PC-9 (cell line): ENCODE measurements at regions not wholly inside any gene's neighbourhood (a gene's known extent, or its start where the extent isn't known, plus 50 kb on each side); places are given as distances from the start of the nearest gene placed in this dataset.

Experiments
- CTCF ChIP-seq: fragments of 200-600 bp; sonication (generic); conservative IDR thresholded peaks from 2 replicates; pipeline ENCODE4 v1.6.1; 2017; ENCODE audit warnings: mixed run types, antibody characterized with exemption, mild to moderate bottlenecking, moderate library complexity
- EZH2 ChIP-seq: fragments of 200-600 bp; sonication (generic); IDR thresholded peaks from 2 replicates; pipeline ENCODE4 v1.8.0; 2017; ENCODE audit warnings: antibody characterized with exemption, low read depth

DNA sequence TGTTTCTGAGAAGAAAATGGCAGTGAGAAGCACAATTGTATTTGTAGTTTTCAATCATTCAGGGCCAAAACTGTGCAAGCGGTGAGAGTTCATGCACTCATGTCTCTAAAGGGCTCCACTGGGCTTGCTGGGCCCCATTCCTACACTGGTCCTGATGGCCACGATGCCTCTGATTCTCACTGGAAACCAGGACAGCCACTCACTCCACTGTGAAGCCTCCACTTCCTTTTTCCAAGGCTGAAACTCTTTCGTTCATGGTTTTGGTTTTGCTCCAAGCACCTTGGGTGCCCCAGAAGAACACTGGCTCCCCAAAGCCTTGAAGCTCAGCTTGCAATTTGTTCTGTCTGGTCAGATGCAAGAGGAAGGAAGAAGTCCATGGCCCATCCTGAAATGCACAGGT, 390.0 kb upstream of the MKI67 start:
- TF ChIP-seq CTCF (no peak), EZH2 (no peak)
